B cell (primary cell): ENCODE measurements at regions not wholly inside any gene's neighbourhood (a gene's known extent, or its start where the extent isn't known, plus 50 kb on each side); places are given as distances from the start of the nearest gene placed in this dataset.

Source experiments
- ATAC-seq: fragments of 200-7000 bp; cut with Tn5 transposase; one replicate; pipeline ENCODE4 v1.10.0; 2021; ENCODE audit warnings: low read depth, mild to moderate bottlenecking, moderate number of reproducible peaks, moderate library complexity
- CTCF ChIA-PET: fragments of 350-600 bp; sonication (Branson Sonifier 250); formaldehyde crosslinking; loops from one replicate; lab custom pipeline; 2021; ENCODE audit warnings: antibody characterized with exemption, inconsistent platforms; lab: Charles Lee
- POLR2A ChIA-PET: fragments of 350-600 bp; sonication (Branson Sonifier 250); formaldehyde crosslinking; loops from one replicate; lab custom pipeline; 2021; ENCODE audit warnings: antibody characterized with exemption; lab: Charles Lee
- DNase-seq: peaks from one replicate; pipeline ENCODE4 v3.0.0; 2013
- H2AFZ ChIP-seq: 2 replicates; pipeline ENCODE4 v1.6.1; 2012; ENCODE audit warnings: mild to moderate bottlenecking, low read depth, low read length; ENCODE audit not compliant: insufficient read depth, poor library complexity, severe bottlenecking
- H3K27ac ChIP-seq, 2 donors: 1 replicate in 1 of 2; 2 replicates in 1 of 2; pipeline ENCODE4 v1.5.1; 2012 to 2013; ENCODE audit warnings: low read length in 2 of 2, mild to moderate bottlenecking in 2 of 2, moderate library complexity in 1 of 2
- H3K27me3 ChIP-seq, 4 experiments: fragments of 200-600 bp in 1 of 4; sonication (generic) in 1 of 4; replicated peaks in 1 of 4; 1 replicate in 2 of 4; 2 replicates in 2 of 4; pipeline versions ENCODE4 v1.6.1 to v1.7.0; 2013 to 2016; ENCODE audit warnings: low read length in 3 of 4, mild to moderate bottlenecking in 2 of 4, mixed read lengths in 1 of 4, moderate library complexity in 1 of 4; ENCODE audit not compliant: insufficient read depth in 4 of 4, control insufficient read depth in 3 of 4; ENCODE audit errors: control extremely low read depth in 1 of 4
- H3K36me3 ChIP-seq, 2 experiments: replicated peaks in 1 of 2; 1 replicate in 1 of 2; 2 replicates in 1 of 2; pipeline versions ENCODE4 v1.6.1 to v1.7.1; 2013; ENCODE audit warnings: low read length in 1 of 2; ENCODE audit not compliant: insufficient read depth in 2 of 2, control insufficient read depth in 1 of 2; ENCODE audit errors: control extremely low read depth in 1 of 2, extremely low read depth in 1 of 2
- H3K4me1 ChIP-seq, 2 donors: fragments of 200-600 bp in 1 of 2; sonication (generic) in 1 of 2; 1 replicate in 1 of 2; 2 replicates in 1 of 2; pipeline versions ENCODE4 v1.5.1 to v1.6.1; 2013 to 2017; ENCODE audit warnings: low read length in 2 of 2; ENCODE audit not compliant: control insufficient read depth in 2 of 2, insufficient read depth in 2 of 2
- H3K4me2 ChIP-seq: replicated peaks from 2 replicates; pipeline ENCODE3; 2012; ENCODE audit warnings: mild to moderate bottlenecking, low read depth, low read length; ENCODE audit not compliant: poor library complexity, severe bottlenecking
- H3K4me3 ChIP-seq, 5 experiments: fragments of 200-600 bp in 1 of 5; sonication (generic) in 1 of 5; 1 replicate in 3 of 5; 2 replicates in 2 of 5; pipeline versions ENCODE4 v1.5.1 to v1.7.0; 2011 to 2016; ENCODE audit warnings: low read length in 4 of 5, mild to moderate bottlenecking in 4 of 5, low read depth in 2 of 5, control low read depth in 1 of 5, moderate library complexity in 1 of 5; ENCODE audit not compliant: insufficient read depth in 1 of 5; ENCODE audit errors: control extremely low read depth in 1 of 5, extremely low read depth in 1 of 5
- H3K79me2 ChIP-seq: fragments of 200-600 bp; sonication (generic); one replicate; pipeline ENCODE4 v1.6.0; 2016; ENCODE audit warnings: low read length; ENCODE audit not compliant: control insufficient read depth, insufficient read depth
- H3K9ac ChIP-seq: fragments of 200-600 bp; sonication (generic); 2 replicates; pipeline ENCODE4 v1.6.1; 2017; ENCODE audit warnings: mild to moderate bottlenecking, low read length, moderate library complexity
- H3K9me3 ChIP-seq, 3 donors: one replicate each; pipeline versions ENCODE4 v1.6.1 to v1.7.1; 2013; ENCODE audit warnings: low read length in 2 of 3; ENCODE audit not compliant: control insufficient read depth in 2 of 3, insufficient read depth in 1 of 3; ENCODE audit errors: control extremely low read depth in 1 of 3
- H4K20me1 ChIP-seq: 2 replicates; pipeline ENCODE4 v1.6.0; 2012; ENCODE audit warnings: mild to moderate bottlenecking, low read length; ENCODE audit not compliant: insufficient read depth, control insufficient read depth, poor library complexity, severe bottlenecking
- H3K27ac Mint-ChIP-seq: one replicate; pipeline ENCODE4 v1.8.0; 2021; ENCODE audit warnings: mixed read lengths
- H3K27me3 Mint-ChIP-seq: one replicate; pipeline ENCODE4 v1.8.0; 2021; ENCODE audit warnings: mixed read lengths
- H3K4me1 Mint-ChIP-seq: one replicate; pipeline ENCODE4 v1.8.0; 2021; ENCODE audit warnings: mixed read lengths
- H3K4me3 Mint-ChIP-seq: one replicate; pipeline ENCODE4 v1.8.0; 2021; ENCODE audit warnings: mixed read lengths
- H3K9me3 Mint-ChIP-seq: one replicate; pipeline ENCODE4 v1.8.0; 2022; ENCODE audit warnings: mixed read lengths; ENCODE audit not compliant: insufficient read depth
- EZH2 ChIP-seq: IDR thresholded peaks from 2 replicates; pipeline ENCODE4 v1.6.1; 2012; ENCODE audit warnings: borderline replicate concordance, low read depth, mild to moderate bottlenecking, moderate library complexity, low read length; ENCODE audit not compliant: insufficient read depth, poor library complexity, severe bottlenecking
- WGBS: methylation state at CpG from one replicate; pipeline ENCODE4 v1.1.5; 2013; ENCODE audit warnings: missing lambda C conversion rate; ENCODE audit not compliant: insufficient coverage; 5-methylcytosine and 5-hydroxymethylcytosine counted together
- intact Hi-C: fragments of 100-400 bp; cut with micrococcal nuclease; formaldehyde crosslinking; loops from one replicate; pipeline ENCODE4 v1.10.0; 2022
- TF ChIP-seq, protein P1 (sequence below): fragments of 200-600 bp; IDR thresholded peaks from one replicate; pipeline ENCODE4 v1.8.0; 2022; ENCODE audit warnings: antibody characterized with exemption, mild to moderate bottlenecking

DNA sequence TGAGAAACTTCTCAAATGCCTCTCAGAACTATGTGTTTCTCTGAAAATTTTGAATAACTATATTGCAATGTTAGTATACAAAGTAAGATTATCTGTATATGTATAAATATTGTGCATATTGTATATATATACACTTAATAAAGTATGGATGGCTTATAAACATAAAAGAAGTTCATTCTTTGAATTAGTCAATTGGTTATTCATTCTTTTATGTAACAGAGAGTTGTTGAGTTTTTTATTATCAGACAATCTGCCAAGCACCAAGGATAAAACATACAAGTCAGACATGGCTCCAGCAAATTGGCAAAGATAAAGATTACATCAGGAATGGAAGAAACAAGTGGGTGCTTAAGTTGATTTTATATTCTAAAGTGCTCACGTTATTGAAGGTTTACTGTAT lies 289.1 kb upstream of the EYS start:
- Mint-ChIP-seq H3K4me1 (no peaks in the 10 kb centered on the region), H3K4me3 (no peak overlapping the region), H3K9me3 (peaks cover 5% of the 10 kb centered on the region), H3K27me3 (no peaks in the 10 kb centered on the region), H3K27ac (no peak overlapping the region)
- H3K4me3 ChIP-seq: no peak overlapping the region
- ATAC-seq (no peak), DNase-seq (no peak)
- H3K27me3 ChIP-seq: no peaks in the 10 kb centered on the region
- no peaks in the 10 kb centered on the region for H3K4me1 ChIP-seq
- H3K4me2 ChIP-seq: no peak overlapping the region
- H2AFZ ChIP-seq: no peak overlapping the region
- ChIA-PET CTCF (no interaction called here), POLR2A (no interaction called here)
- no CpG with 5 or more reads among the region's 1 CpG for WGBS
- TF ChIP-seq, protein P1, sequence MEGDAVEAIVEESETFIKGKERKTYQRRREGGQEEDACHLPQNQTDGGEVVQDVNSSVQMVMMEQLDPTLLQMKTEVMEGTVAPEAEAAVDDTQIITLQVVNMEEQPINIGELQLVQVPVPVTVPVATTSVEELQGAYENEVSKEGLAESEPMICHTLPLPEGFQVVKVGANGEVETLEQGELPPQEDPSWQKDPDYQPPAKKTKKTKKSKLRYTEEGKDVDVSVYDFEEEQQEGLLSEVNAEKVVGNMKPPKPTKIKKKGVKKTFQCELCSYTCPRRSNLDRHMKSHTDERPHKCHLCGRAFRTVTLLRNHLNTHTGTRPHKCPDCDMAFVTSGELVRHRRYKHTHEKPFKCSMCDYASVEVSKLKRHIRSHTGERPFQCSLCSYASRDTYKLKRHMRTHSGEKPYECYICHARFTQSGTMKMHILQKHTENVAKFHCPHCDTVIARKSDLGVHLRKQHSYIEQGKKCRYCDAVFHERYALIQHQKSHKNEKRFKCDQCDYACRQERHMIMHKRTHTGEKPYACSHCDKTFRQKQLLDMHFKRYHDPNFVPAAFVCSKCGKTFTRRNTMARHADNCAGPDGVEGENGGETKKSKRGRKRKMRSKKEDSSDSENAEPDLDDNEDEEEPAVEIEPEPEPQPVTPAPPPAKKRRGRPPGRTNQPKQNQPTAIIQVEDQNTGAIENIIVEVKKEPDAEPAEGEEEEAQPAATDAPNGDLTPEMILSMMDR: no peak
- no peak for TF ChIP-seq EZH2
- H3K9me3 ChIP-seq: peaks cover 0 to 12% (median 0%) of the 10 kb centered on the region in 3 donors
- no peaks in the 10 kb centered on the region for H3K79me2 ChIP-seq
- no peaks in the 10 kb centered on the region for H3K36me3 ChIP-seq
- H3K27ac ChIP-seq: no peak overlapping the region
- intact Hi-C loops: no loop called here
- H3K9ac ChIP-seq: no peak overlapping the region
- H4K20me1 ChIP-seq: no peaks in the 10 kb centered on the region

DNA sequence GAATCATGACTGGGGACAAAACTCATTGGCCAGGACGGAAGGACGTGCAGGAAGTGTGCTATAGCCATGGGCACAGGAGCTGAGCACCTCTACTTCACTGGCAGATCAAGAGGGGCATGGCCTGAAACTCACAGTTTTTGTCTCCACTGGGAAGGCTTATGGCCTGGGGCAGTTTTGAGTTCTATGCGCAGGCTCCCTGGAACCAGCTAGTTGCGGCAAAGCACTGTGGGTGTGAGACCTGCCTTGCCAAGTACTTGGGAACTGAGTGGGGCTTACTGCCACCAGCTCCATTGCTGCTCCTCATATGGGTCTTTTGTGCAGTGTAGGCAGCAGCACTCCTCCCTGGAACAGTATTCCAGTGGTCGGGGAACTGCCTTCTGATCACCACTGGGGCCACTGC lies 282.6 kb upstream of the EYS start:
- H3K9me3 Mint-ChIP-seq: peaks cover 3% of the 10 kb centered on the region
- ATAC-seq: no peak
- Histone ChIP-seq H3K9ac (no peak overlapping the region), H3K36me3 (no peaks in the 10 kb centered on the region), H3K27me3 (no peaks in the 10 kb centered on the region), H2AFZ (no peak overlapping the region), H3K79me2 (no peaks in the 10 kb centered on the region), H3K4me2 (no peak overlapping the region), H3K9me3 (peaks cover 0 to 10% (median 0%) of the 10 kb centered on the region in 3 donors), H4K20me1 (no peaks in the 10 kb centered on the region), H3K27ac (no peak overlapping the region), H3K4me1 (no peaks in the 10 kb centered on the region), H3K4me3 (no peak overlapping the region)
- TF ChIP-seq, protein P1: no peak
- TF ChIP-seq EZH2: no peak
- no peak overlapping the region for H3K4me3 Mint-ChIP-seq
- ChIA-PET CTCF (no interaction called here), POLR2A (no interaction called here)
- no peaks in the 10 kb centered on the region for H3K4me1 Mint-ChIP-seq
- no peak overlapping the region for H3K27ac Mint-ChIP-seq
- intact Hi-C loops: no loop called here
- no peak for DNase-seq
- 92% methylated on average over 4 of the region's 5 CpGs for WGBS
- no peaks in the 10 kb centered on the region for H3K27me3 Mint-ChIP-seq
